Brain pericyte (primary cell): ENCODE measurements at regions not wholly inside any gene's neighbourhood (a gene's known extent, or its start where the extent isn't known, plus 50 kb on each side); places are given as distances from the start of the nearest gene placed in this dataset.

Source experiments
- DNase-seq: peaks from one replicate; pipeline ENCODE4 v3.0.0-alpha.2; 2012; ENCODE audit warnings: low read depth, low spot score

DNA sequence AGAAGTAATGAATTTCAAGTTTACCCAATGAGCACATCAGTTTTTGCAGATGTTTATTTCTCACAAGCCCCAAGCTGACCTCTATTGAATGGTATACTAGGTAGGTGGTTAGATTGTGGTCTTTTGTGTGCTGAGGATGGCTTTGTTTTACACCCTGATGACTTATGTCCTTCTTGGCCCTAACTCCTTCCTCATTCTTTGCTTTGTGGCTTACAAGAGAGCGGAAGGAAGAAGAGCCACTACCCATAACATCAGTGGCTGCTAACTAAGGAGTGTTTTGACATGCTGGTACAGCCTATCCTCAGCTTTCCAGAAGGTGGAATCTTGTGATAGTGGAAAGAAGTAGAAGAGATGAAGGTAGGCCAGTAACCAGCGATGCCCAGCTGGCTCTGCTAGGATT lies 85.7 kb upstream of the NTRK2 start:
- no peak for DNase-seq

- DNase-seq, result no peak
Observed at GRCh38 chr9:84586662-84587061, 82.9 kb upstream of the NTRK2 start.

DNA sequence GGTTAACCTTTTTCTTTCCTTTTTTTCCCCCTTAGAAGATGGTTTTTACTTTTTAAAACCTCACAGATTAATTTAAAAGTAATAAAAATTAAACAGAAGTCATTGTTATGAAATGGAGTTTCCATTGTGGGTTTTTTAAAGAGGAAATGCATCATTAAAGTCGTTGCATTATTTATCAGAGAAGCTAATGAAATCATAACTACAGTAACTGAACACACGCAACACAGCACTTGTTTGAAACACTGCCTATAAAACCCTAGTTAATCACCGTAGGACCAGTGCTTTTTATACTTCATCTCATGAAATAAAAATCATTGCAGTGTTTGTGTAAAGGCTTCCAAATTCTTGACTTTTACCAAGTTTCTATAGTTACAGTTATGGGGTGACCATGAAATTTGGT lies 82.4 kb upstream of the NTRK2 start:
- DNase-seq, result no peak

DNA sequence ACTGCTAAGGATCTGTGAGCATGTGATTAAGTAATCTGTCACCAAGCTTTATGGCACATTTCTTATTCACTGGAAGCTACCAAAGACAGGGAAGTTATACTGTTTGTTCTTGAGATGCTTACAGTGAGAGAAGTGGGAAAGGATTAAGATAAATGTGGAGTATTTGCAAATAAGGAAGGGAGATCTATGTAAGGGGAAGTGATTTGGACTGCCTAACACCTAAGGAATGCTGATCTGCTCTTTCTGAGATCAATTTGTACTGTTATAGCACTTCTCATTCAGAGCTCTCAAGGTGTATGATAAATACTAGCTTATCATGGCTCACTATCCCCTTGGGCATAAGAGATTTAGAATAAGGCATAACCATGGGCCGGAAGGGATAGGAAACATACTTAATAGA lies 80.0 kb upstream of the NTRK2 start:
- no peak for DNase-seq

DNA sequence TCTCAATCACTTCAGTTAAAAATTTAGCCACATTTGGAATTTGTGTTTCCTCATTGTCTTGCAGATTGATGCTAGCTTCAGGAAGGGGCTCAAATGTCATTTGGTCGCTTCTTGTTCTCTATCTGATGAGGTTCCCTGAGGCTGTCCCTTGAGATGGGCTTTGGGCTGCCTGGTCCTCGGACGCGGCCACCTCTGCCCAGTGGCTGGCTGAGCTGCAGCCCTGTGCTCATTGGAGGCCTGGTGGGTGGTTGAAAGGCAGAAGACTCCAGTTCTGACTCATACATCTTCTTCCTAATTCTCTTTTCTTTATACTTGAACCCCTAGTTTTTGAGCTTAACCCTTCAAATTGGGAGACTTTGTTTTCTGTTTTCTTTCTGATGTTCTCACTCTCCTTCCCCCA lies 78.8 kb upstream of the NTRK2 start:
- no peak for DNase-seq

- DNase-seq, result no peak
Observed at GRCh38 chr9:84592918-84593317, 76.6 kb upstream of the NTRK2 start.

DNA sequence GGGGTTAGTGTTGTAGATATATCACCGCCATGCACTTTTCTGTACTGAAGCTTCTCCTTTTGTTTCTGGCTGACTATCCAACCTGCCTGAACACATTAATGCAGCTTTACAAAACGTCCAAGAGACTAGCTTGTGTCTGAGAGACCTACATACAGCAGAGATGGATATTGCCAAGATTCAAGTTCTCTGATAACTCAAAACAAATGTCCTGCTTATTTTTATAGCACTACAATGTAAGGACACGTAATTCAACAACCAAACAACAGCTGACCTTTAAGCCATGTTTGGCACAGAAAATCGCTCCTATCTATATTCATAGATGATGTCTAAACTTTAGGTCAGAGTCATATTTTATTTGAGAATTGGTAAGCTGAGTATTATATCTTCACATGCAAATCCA lies 76.2 kb upstream of the NTRK2 start:
- DNase-seq, result no peak

DNA sequence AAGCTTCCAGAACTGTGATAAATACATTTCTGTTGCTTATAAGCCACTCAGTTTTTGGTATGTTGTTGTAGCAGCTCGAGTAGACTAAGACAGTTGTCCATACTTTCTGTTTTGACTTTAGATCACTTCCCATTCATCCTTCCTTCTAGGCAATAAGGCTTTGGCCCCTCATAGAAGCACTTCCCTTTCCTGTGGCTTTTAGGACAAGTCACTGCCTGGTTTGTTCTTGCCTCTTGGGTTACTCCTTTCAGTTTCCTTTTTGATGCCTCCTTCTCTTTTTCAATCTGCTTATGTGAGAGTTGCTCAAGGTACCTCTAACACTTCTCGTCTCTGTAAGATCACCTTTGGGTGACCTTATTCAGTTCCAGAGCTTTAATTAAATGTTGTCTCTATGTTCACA lies 72.4 kb upstream of the NTRK2 start:
- no peak for DNase-seq

- DNase-seq, result no peak
Observed at GRCh38 chr9:84598921-84599636, 70.5 kb upstream of the NTRK2 start.

- DNase-seq, result no peak
Observed at GRCh38 chr9:84600739-84601138, 68.8 kb upstream of the NTRK2 start.

GRCh38 chr9:84604223-84604622 lies 65.3 kb upstream of the NTRK2 start:
- DNase-seq, result no peak

- DNase-seq, result no peak
Observed at GRCh38 chr9:84609779-84610178, 59.8 kb upstream of the NTRK2 start.

- DNase-seq, result no peak
Observed at GRCh38 chr9:84613431-84613830, 56.1 kb upstream of the NTRK2 start.

GRCh38 chr9:84615544-84615943 lies 54.0 kb upstream of the NTRK2 start:
- DNase-seq, result no peak

DNA sequence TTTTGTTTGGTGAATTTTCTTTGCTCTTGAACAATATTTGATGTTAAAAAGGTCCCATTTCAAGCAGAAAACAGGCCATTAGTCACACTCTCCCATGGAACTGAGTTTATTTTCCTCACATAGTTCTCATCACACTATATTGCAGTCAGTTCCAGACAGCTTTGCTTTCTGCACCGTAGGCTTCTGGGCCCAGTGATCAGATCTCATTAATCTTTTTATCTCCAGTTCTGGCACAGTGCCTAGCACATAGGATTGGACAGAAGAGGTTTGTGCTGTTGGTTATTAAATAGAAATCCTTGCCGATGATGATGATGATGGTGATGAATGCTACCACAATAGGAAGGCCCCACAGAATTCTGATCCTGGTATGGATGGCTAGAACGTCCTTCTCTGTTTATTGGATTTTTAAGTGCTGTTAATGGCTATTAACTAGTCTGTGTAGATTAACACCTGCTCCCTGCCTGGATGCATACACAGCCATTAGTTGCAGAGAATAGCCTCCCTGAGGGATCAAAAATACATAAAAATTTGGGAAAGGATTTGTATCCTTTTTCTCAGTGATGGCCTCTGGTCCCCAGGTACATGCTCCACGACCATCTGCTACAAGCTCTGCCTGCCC lies 52.0 kb upstream of the NTRK2 start:
- no peak for DNase-seq
